ENCODE measurements at regions not wholly inside any gene's neighbourhood (a gene's known extent, or its start where the extent isn't known, plus 50 kb on each side); places are given as distances from the start of the nearest gene placed in this dataset.

DNA sequence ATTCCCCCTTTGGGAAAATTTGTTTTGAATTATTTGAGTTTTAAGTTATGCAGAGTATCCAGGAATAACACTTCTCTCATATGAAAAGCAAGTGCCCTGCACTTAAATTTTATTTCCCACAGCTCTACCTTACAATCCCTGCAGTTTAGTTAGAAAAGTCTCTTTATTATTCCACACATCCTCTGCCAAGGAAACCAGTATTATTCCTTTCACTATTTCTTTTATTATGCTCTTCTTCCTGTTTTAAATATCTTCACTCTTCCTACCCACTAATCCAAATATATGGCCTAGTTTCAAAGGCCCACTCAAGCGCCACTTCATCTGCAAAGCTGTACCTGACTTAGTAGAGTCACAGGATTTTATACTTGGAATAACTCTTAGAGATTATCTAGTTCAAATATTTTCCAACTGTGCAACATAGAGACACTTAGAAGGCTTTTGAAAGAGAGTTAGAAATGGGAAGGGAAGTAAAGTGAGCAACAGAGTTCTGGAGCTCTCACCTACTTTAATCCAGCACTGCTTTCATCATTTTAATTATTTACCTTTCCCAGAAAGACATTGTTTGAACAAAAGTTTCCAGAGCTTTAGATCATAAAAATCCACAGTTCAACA is 97.2 kb upstream of the LYPLAL1 start:
- TF ChIP-seq, protein P1, sequence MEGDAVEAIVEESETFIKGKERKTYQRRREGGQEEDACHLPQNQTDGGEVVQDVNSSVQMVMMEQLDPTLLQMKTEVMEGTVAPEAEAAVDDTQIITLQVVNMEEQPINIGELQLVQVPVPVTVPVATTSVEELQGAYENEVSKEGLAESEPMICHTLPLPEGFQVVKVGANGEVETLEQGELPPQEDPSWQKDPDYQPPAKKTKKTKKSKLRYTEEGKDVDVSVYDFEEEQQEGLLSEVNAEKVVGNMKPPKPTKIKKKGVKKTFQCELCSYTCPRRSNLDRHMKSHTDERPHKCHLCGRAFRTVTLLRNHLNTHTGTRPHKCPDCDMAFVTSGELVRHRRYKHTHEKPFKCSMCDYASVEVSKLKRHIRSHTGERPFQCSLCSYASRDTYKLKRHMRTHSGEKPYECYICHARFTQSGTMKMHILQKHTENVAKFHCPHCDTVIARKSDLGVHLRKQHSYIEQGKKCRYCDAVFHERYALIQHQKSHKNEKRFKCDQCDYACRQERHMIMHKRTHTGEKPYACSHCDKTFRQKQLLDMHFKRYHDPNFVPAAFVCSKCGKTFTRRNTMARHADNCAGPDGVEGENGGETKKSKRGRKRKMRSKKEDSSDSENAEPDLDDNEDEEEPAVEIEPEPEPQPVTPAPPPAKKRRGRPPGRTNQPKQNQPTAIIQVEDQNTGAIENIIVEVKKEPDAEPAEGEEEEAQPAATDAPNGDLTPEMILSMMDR (IDR thresholded peaks at IDR 0.05), result no peak
- TF ChIP-seq POLR2A (IDR thresholded peaks at IDR 0.05) (no peak), EP300 (IDR thresholded peaks at IDR 0.05) (peak in 1 of 4 donors; percentile 19), POLR2AphosphoS5 (IDR thresholded peaks at IDR 0.05) (no peak)

Data from upper lobe of left lung (tissue), 4 donors.